GM21381 (cell line): ENCODE measurements at regions not wholly inside any gene's neighbourhood (a gene's known extent, or its start where the extent isn't known, plus 50 kb on each side); places are given as distances from the start of the nearest gene placed in this dataset.
"Not testable (repeated sequence)": the region's sequence is repeated elsewhere in the genome, so short reads cannot be mapped to it uniquely, and the experiment has no call there.

ENCODE experiments used
- ATAC-seq: cut with Tn5 transposase; IDR thresholded peaks from one replicate; pipeline ENCODE4 v1.9.1; 2021; ENCODE audit warnings: mild to moderate bottlenecking, moderate library complexity; ENCODE audit not compliant: unreplicated experiment

DNA sequence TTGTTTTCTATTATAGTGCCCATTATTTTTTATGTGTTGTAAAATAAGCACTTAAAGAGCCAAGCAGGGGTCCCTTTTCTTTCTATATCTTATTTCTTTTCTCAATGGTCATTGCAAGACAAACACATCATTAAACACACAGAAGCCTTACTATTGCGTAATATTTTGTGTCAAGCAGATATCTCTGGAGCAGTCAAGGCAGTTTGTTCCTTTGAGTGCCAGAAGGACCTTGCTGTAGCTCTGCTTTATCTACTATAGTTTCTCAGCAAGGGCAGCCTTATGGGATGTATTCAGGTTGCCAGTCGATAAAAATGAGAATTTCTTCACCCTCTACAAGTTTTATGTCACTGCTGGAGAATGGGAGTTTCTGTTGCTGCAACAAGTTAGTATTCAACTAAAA lies 319.3 kb downstream of the TDRD3 start:
- ATAC-seq, result no peak

DNA sequence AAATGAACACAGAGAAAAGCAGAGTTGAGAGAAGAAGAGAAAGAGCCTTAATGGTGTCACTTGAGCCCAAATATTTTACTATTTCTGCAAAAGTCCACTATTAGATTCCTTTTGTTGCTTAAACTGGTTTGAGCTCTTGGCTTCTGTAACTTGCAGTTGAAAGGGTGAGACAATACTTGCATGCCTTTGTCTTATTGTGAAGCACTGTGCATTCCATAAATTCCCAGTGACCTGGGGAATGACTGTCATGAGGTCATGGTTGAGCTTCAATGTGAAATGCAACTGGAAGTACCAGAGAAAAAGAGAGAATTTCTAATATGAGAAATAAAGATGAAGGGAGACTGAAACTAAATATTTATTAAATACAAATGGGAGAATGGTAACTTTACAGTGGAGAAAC lies 310.9 kb downstream of the TDRD3 start:
- ATAC-seq, result no peak

DNA sequence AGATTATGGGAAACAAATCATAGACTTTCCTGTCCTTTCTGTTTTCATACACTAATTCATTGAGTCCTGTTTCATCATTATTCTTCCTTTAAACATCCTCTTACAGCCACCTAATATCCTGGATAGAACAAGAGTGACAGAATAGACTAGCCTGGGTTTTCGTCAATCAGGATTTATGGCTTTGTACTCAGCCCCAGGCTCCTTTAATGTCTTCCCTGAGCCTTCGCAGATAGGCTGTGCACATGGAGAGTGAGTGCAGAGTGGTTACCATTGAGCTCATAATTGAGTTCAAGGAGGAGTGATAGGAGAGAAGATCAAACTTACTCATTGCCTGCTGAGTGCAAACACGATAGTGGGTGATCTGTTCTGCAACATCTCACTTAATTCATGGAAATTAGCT lies 304.9 kb downstream of the TDRD3 start:
- no peak for ATAC-seq

DNA sequence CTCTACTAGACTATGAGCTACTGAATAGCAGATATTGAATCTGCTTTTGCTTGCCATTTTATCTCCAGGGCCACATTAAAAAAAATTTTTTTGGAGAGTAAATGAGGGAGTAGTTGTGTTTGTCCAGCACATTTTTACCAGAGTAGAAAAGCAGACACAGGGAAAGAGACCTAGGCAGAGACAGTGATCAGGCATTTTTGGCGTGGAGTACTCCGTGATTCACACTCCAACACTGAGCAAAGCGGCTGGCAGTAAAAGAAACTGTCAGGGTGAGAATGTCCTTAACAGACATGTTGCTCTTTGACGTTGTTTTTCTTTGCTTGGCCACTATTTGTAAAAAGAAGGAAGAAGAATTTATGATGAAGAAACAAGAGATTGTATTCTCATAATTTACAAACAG lies 304.0 kb downstream of the TDRD3 start:
- ATAC-seq, result no peak

DNA sequence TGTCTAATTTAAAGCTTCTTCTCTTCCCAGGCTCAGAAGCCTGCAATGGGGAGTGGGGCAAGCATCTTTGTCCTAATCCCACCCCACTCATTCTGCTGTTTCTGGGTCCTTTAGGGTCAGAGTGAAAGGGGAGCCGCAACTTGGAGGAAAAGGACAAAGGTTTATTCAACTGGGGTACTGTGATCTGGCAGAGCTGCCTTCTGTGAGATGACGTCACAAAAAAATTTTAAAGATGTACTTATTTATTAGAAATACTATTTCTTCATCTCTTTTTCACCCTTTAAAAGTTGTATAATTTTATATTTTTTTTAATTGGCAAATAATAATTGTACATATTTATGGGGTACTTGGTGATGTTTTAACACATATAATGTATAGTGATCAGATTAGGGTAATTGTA lies 302.6 kb downstream of the TDRD3 start:
- no peak for ATAC-seq

DNA sequence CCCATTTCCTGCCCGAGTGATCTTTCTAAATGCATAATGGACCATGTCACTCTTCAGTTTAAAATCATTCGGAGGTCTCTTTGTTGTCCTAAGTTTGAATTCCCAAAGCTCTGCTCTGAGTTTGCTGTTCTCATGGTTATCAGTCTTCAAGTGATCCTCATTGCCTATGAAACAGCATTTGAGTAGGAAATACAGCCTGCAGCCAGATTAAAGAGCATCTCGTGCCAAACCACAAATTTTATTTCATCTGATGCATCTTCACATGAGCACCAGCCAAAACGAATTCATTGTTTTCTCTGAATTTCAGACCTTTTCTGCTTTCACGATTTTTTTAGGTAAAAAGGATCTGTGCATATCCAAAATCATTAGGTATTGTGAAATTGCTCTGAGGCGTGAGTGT lies 299.6 kb downstream of the TDRD3 start:
- ATAC-seq, result no peak

DNA sequence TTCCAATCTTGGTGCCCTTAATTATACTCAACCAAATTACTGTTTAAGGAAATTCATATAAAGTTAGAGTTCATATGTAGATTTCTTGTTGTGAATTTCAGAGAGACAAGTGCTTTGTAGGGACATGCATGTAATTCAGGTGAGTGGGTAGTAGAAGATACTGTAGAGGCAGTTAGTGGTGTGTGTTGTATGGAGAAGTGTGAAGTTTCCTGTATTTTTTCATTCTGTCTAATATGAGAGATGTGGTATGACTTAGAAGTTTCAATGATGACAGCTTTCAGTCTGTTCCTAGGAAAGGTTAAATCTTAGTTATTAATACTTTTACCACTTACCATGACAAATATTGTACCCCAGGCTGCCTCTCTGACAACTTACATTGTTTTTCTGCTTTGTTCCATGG lies 294.2 kb downstream of the TDRD3 start:
- ATAC-seq, result no peak

DNA sequence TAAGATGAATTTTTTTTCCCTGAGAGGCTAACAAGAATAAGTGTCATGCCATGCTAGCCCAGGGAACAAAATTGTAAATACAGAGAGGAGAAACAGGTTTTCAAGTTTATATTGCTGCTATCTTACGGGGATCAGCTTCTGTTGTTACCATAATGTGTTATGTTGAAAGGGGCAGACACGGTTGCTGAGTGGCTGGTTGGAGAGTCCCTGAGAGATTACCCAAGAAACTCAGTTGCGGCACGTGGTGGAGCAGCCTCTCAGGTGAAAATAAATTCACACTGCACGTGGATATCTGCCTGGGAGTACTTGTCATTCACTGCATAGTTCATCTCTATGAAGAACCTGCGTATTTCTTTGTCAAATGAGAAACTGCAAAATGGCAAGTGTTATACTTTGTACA lies 293.6 kb downstream of the TDRD3 start:
- no peak for ATAC-seq

DNA sequence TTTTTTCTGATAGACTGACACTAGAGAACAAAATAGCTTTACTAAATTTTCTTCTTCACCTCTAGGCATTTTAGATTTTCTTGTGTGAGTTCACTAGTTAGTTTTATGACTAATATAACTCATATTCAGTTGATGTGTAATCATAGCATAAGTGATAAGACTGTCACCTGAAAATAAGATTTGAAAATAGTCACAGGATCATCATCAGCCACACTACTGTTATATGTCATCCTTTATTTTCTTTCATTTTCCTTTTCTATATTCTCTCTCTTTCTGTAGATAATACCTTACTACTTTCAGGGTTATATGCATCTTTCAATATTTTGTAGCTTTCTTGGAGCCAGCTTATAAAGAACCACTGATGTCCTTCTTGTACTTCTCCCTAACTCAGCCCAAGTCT lies 292.6 kb downstream of the TDRD3 start:
- no peak for ATAC-seq

DNA sequence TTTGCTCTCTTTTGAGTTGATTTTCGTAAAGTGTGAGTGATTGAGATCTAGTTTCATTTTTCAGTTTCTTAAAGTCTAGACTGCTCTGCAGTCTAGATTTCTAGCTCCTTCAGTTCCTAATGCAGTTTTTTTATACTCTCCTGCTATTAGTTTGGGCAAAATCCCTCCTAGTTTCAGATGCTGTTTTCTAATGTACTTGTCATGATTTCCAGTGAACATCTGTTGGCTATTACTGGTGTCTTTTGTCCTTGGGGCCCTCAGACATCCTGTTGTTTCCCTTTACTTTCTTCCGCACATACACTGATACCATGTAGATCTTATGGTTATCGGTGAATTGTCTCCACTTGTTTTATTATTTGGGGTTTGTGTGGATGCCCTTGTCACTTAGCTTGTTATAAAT lies 292.1 kb downstream of the TDRD3 start:
- no peak for ATAC-seq

DNA sequence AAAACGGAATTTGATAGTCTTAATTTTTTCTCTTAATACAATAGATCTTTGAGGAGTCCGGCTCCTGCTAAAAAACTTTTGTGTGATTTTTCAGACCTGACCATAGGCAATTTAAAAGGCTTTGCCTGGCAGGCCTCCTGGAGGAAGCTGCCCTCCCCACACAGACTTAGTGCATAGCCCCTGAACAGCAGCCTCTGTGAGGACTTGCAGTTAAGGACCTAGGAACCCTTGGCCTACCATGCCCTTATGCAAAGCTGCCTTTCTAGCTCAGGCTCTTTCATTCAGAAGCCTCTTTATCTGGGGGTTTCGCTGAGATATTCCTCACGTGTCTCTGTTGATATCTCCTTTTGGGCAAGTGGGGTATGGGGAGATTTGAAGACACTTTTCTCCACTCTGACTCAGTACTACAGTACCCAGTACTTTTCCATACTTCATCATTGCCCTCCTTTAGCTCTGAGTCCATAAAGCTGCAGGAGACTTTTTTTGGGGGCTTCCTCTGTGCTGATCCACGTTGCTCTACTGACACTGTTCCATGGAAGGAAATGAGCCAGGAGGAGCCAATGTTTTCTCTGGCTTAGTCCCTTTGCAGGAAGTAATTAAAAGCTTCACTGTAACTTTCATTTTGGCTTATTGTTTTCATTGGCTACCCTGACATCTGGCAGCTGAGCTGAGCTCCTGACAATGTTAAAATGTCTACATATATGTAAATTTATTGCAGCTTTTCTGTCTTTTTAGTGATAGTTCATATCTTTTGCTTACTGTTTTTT lies 283.1 kb downstream of the TDRD3 start:
- ATAC-seq, result no peak

DNA sequence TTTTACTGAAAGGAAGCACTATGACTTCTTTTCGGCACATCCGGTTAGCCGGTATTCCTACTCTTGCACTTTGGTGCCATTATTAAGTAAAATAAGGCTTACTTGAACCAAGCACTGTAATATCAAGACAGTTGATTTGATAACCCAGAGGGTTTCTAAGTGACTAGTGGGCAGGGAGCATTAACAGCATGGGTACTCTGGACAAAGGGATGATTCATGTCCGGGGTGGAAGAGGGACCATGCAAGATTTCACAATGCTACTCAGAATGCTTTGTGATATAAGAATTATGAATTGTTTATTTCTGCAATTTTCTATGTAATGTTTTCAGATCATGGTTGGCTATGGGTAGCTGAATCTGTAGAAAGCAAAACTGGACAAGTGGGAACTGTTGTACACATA lies 282.1 kb downstream of the TDRD3 start:
- no peak for ATAC-seq

DNA sequence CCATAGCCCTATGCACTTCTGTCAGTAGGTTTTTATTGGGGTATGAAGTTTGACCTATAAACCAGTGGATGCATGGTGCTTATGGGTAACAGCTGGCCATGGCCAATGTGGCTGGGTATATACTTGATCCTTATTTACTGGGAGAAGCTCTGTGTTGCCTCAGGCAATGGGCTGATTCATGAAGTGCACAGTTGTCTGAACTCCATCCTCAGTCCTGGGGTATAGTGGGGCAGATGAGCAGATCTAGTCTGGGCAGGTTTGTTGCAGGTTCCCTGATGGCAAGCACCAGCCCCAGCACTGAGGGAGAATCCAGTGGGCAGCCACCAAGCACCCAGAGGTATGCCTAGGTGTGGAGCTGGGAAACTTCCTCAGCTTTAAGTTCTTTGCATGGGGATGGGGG lies 274.4 kb downstream of the TDRD3 start:
- no peak for ATAC-seq

DNA sequence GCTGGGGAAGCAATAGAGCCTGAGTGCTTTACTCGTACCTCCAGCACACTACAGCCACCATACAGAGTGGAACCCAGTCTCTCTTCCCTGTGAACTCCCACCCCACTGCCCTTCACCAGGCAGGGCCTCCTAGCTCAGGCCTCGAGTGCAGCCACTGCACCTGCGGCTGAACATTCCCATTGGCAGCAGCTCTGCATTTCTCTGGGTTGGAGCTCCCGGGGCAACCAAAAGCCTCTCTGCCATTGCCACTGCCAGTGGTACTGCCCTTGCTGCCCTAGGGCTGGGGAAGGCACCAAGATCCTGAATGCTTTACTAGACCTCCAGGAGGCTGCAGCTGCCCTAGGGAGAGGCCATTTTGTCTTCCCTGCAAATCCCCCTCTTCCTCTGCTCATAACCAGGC lies 266.8 kb downstream of the TDRD3 start:
- ATAC-seq, result no peak

DNA sequence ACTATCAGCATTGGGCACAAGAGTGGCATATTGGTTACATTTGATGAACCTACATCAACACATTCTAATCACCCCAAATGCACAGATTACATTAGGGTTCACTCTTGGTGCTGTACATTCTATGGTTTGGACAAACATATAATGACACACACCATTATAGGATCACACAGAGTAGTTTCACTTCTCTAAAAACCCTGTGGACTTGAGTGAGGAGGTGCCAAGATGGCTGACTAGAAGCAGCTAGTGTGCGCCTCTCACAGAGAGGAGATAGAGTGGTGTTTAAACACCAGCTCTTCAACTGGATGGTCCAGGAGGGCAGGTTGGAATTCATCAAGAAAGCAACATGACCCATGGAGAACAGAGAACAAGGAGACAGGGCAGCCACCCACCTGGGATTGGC lies 265.6 kb downstream of the TDRD3 start:
- no peak for ATAC-seq

DNA sequence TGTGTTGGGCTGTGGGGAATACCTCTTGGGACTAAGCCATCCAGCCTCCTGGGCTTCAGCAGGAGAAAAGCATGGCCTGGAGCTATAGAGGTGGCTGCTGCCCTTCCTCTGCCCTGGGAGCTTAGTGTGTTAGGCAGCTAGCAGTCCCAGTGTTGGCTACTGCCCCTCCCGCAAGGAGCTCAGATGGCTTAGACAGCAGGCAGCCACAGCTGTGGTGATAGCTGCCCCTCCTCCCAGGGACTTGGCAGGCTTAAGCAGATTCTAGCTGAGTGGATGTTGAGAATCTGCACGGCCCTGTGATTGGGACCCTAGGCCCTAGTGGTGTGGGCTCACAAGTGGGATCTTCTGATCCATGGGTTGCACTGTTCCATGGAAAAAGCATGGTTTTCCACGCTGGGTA lies 264.5 kb downstream of the TDRD3 start:
- no peak for ATAC-seq

DNA sequence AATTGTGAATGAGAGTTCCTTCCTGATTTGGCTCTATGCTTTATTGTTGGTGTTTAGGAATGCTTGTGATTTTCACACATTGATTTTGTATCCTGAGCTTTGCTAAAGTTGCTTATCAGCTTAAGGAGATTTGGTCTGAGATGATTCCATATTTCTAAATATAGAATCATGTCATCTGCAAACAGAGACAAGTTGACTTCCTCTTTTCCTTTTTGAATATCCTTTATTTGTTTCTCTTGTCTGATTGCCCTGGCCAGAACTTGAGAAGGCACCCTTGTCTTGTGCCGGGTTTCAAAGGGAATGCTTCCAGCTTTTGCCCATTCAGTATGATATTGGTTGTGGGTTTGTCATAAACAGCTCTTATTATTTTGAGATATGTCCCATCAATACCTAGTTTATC lies 260.6 kb downstream of the TDRD3 start:
- ATAC-seq, result not testable (repeated sequence)

DNA sequence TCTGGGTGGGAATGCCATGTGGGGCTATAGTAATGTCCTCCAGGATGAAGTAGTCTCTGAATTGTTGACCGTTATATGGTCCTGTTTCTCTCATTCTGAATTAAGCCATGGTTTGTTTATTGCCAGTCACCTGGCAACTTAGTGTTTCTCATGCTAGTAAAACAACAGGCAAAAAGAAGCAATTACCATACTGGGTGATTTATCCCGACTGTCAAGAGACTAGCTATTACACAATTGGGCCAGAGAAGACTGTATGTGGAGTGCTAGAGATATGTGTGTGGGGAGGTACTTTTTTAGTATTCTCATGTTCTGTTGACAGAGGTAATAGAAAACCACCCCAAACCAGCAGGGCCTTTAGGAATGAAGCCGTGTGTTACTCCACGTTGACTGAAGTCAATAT lies 258.2 kb downstream of the TDRD3 start:
- ATAC-seq, result no peak

DNA sequence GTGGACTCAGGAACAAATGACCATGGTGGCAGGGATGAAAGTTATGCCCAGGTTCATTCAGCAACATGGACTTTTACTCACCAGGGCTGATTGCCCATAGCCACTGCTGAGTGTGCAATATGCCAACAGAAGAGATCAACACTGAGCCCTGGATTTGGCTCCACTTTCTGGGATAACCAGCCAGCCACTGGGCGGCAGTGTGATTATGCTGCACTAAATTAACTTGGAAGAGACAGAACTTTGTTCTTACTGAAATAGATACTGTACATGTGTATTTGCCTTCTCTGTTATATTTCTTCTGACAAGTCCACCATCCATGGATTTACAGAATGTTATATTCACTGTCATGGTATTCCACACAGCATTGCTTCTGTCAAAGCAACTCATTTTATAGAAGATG lies 257.4 kb downstream of the TDRD3 start:
- no peak for ATAC-seq

DNA sequence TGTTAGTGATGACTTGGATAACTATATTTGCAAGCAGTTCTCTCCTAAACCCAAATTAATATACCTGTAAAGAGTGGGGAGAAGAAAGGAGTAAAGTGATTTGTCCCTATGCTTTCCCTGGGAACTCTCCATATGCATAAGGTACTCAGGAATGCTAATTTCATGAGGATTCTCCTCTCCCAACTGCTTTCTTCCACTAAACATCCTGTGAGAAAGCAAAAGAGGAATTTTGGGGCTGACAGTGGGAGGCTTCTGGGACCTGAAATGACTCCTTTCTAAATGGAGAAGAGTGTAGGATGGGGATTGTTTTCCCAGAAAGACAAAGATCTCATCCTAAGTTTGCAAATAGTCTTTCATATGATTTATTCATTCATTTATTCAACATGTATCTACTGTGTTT lies 250.5 kb downstream of the TDRD3 start:
- ATAC-seq, result no peak

DNA sequence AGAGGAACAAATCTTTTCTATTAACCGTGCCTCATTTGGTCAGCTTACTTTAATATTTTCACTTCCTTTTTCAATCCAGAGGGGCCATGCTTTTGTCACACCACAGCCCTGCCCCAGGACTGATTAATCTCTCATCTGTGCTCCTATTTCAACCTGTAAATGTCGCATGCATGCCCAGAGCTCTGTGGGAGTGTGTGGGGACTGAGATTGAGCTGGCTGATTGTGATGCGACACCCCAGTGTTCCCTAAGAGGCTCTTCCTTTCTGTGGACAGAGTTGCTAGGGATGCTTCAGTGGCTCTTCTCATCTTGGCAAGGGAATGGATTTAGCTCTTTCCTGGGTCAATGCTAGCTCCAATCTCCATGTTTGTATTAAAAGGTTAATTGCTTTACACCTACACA lies 249.6 kb downstream of the TDRD3 start:
- no peak for ATAC-seq

DNA sequence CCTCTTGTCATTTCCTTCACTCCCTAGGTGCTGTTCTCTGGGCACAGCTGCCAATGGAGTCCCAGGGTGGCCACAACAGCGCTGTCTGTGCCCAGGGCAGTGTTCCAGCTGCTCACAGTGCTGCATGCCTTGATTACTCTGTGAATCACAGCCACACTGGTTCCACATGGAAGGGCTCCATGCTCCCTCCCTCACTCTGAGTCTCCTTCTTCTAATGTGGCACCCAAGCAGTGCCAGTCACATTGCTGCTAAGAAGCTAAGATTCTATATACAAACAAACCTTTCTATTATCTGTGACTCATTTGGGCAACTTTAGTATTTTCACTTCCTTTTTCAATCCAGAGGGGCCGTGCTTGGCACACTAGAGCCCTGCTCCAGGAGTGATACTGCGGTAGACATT lies 248.7 kb downstream of the TDRD3 start:
- ATAC-seq, result no peak

DNA sequence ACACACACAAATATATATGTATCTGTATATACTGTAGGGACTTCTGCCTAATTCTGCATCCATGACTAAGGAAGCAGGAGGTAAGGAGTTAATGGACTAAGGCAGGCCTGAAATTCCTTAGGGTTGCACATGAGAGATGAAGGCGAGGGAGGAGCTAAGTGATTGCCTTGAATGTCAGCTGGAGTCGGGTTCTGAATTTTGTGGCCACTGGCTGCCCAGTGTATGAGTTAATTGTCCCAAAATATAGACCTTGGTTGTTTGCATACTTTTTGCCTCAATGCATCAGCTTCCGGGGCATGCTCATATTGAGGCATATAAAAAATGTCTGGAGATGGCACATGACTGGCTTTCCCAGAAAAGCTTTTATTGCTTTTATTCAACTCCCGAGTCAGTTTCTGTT lies 245.5 kb downstream of the TDRD3 start:
- no peak for ATAC-seq
